Keratinocyte (primary cell): ENCODE measurements at regions not wholly inside any gene's neighbourhood (a gene's known extent, or its start where the extent isn't known, plus 50 kb on each side); places are given as distances from the start of the nearest gene placed in this dataset.

ENCODE experiments used
- DNase-seq: peaks from one replicate; pipeline ENCODE4 v3.0.0-alpha.2; 2011; ENCODE audit warnings: low read depth, missing footprints, low spot score
- FAIRE-seq: peaks from 2 replicates; lab custom pipeline; 2011; peaks lifted over from hg19 to GRCh38; lab: Jason Lieb, UNC
- H2AFZ ChIP-seq: 2 replicates; pipeline ENCODE4 v1.6.0; 2012; ENCODE audit warnings: low read length, control low read depth, inconsistent platforms; ENCODE audit not compliant: control insufficient read depth
- H3K27ac ChIP-seq: 2 replicates; pipeline ENCODE4 v1.5.1; 2011; ENCODE audit warnings: low read length; ENCODE audit not compliant: control insufficient read depth, insufficient read depth
- H3K27me3 ChIP-seq: 3 replicates; pipeline ENCODE4 v1.6.0; 2011; ENCODE audit warnings: low read length; ENCODE audit not compliant: control insufficient read depth, insufficient read depth; ENCODE audit errors: extremely low read depth
- H3K36me3 ChIP-seq, 2 experiments: 2 replicates in 1 of 2; 3 replicates in 1 of 2; pipeline ENCODE4 v1.5.1; 2011; ENCODE audit warnings: low read length in 2 of 2, mild to moderate bottlenecking in 1 of 2; ENCODE audit not compliant: control insufficient read depth in 2 of 2, insufficient read depth in 2 of 2; ENCODE audit errors: extremely low read depth in 1 of 2
- H3K4me1 ChIP-seq: 3 replicates; pipeline ENCODE4 v1.5.1; 2011; ENCODE audit warnings: low read length; ENCODE audit not compliant: control insufficient read depth, insufficient read depth; ENCODE audit errors: extremely low read depth
- H3K4me2 ChIP-seq: 3 replicates; pipeline ENCODE4 v1.6.0; 2011; ENCODE audit warnings: low read depth, low read length; ENCODE audit not compliant: control insufficient read depth, insufficient read depth; ENCODE audit errors: extremely low read depth
- H3K4me3 ChIP-seq, 3 experiments: fragments of 200-600 bp in 1 of 3; sonication (generic) in 1 of 3; 2 replicates in 2 of 3; 3 replicates in 1 of 3; pipeline ENCODE4 v1.5.1; 2011 to 2016; ENCODE audit warnings: low read length in 3 of 3, mild to moderate bottlenecking in 3 of 3, control low read depth in 2 of 3, inconsistent platforms in 1 of 3, low read depth in 1 of 3, mixed read lengths in 1 of 3, mixed run types in 1 of 3, moderate library complexity in 1 of 3; ENCODE audit not compliant: control insufficient read depth in 2 of 3, insufficient read depth in 2 of 3; ENCODE audit errors: extremely low read depth in 1 of 3
- H3K79me2 ChIP-seq: 2 replicates; pipeline ENCODE4 v1.6.0; 2012; ENCODE audit warnings: low read length; ENCODE audit not compliant: control insufficient read depth, insufficient read depth
- H3K9ac ChIP-seq: 3 replicates; pipeline ENCODE4 v1.6.0; 2011; ENCODE audit warnings: low read length; ENCODE audit not compliant: control insufficient read depth, insufficient read depth; ENCODE audit errors: extremely low read depth
- H3K9me1 ChIP-seq: 3 replicates; pipeline ENCODE4 v1.6.0; 2011; ENCODE audit warnings: low read length; ENCODE audit not compliant: control insufficient read depth, insufficient read depth; ENCODE audit errors: extremely low read depth
- H3K9me3 ChIP-seq: 2 replicates; pipeline ENCODE4 v1.5.1; 2012; ENCODE audit warnings: low read depth, low read length; ENCODE audit not compliant: control insufficient read depth
- H4K20me1 ChIP-seq: 3 replicates; pipeline ENCODE4 v1.6.0; 2011; ENCODE audit warnings: low read length; ENCODE audit not compliant: control insufficient read depth, insufficient read depth; ENCODE audit errors: extremely low read depth
- CTCF ChIP-seq, 3 experiments: IDR thresholded peaks in 1 of 3; conservative IDR thresholded peaks in 1 of 3; optimal IDR thresholded peaks in 1 of 3; 2 replicates in 2 of 3; 3 replicates in 1 of 3; pipeline versions ENCODE3 to v1.5.1; 2011; ENCODE audit warnings: low read length in 3 of 3, mild to moderate bottlenecking in 3 of 3, moderate library complexity in 2 of 3, control low read depth in 1 of 3, inconsistent platforms in 1 of 3; ENCODE audit not compliant: insufficient read depth in 2 of 3; ENCODE audit errors: extremely low read depth in 1 of 3
- EZH2 ChIP-seq: IDR thresholded peaks from one replicate; pipeline ENCODE4 v1.6.1; 2012; ENCODE audit warnings: inconsistent platforms, mild to moderate bottlenecking, low read length, moderate library complexity
- dilution Hi-C: fragments of 300-500 bp; cut with MboI; formaldehyde crosslinking; loops from one replicate; pipeline ENCODE4 v1.7.0; 2020; ENCODE audit warnings: low sequenced_read_pairs; ENCODE audit not compliant: extremely low pct_ligation_motif_present

- no peak overlapping the region for H3K4me3 ChIP-seq
- no peak overlapping the region for H3K27ac ChIP-seq
- no peaks in the 10 kb centered on the region for H3K9me3 ChIP-seq
- no peaks in the 10 kb centered on the region for H3K9me1 ChIP-seq
- DNase-seq (no peak), FAIRE-seq (no peak)
- no peaks in the 10 kb centered on the region for H4K20me1 ChIP-seq
- H3K4me2 ChIP-seq: no peak overlapping the region
- TF ChIP-seq EZH2 (no peak), CTCF (optimal IDR thresholded peaks at IDR 0.05 in 1 of 3, IDR thresholded peaks at IDR 0.05 in 1 of 3, conservative IDR thresholded peaks at IDR 0.05 in 1 of 3; ENCODE audit: extremely low read depth in 1 of 3, insufficient read depth in 2 of 3, low read length in 3 of 3) (no peak)
- no peaks in the 10 kb centered on the region for H3K79me2 ChIP-seq
- dilution Hi-C loops: no loop called here
- H3K36me3 ChIP-seq: no peaks in the 10 kb centered on the region
- H3K27me3 ChIP-seq: no peaks in the 10 kb centered on the region
- no peak overlapping the region for H2AFZ ChIP-seq
- H3K4me1 ChIP-seq: no peaks in the 10 kb centered on the region
- no peak overlapping the region for H3K9ac ChIP-seq
Measured at GRCh38 chrX:139224953-139225665, 305.4 kb upstream of the F9 start.

GRCh38 chrX:139222511-139223200 is 307.9 kb upstream of the F9 start:
- no peak overlapping the region for H2AFZ ChIP-seq
- no peaks in the 10 kb centered on the region for H3K27me3 ChIP-seq
- H3K9me3 ChIP-seq: no peaks in the 10 kb centered on the region
- TF ChIP-seq CTCF (optimal IDR thresholded peaks at IDR 0.05 in 1 of 3, IDR thresholded peaks at IDR 0.05 in 1 of 3, conservative IDR thresholded peaks at IDR 0.05 in 1 of 3; ENCODE audit: extremely low read depth in 1 of 3, insufficient read depth in 2 of 3, low read length in 3 of 3) (no peak), EZH2 (no peak)
- dilution Hi-C loops: no loop called here
- H3K4me1 ChIP-seq: no peaks in the 10 kb centered on the region
- no peak overlapping the region for H3K4me2 ChIP-seq
- FAIRE-seq (no peak), DNase-seq (no peak)
- no peaks in the 10 kb centered on the region for H3K79me2 ChIP-seq
- no peaks in the 10 kb centered on the region for H3K9me1 ChIP-seq
- H3K27ac ChIP-seq: no peak overlapping the region
- H3K4me3 ChIP-seq: no peak overlapping the region
- H3K9ac ChIP-seq: no peak overlapping the region
- H3K36me3 ChIP-seq: no peaks in the 10 kb centered on the region
- H4K20me1 ChIP-seq: no peaks in the 10 kb centered on the region
